HFFc6 (cell line): ENCODE measurements at regions not wholly inside any gene's neighbourhood (a gene's known extent, or its start where the extent isn't known, plus 50 kb on each side); places are given as distances from the start of the nearest gene placed in this dataset.
A peak's percentile ranks its signal among the peaks of the same experiment; 100 is the strongest.

Source experiments
- DNase-seq: peaks from one replicate; pipeline ENCODE4 v3.0.0-alpha.2; 2018
- H3K27ac Mint-ChIP-seq: 2 replicates; pipeline ENCODE4 v1.8.0; 2020; ENCODE audit warnings: mild to moderate bottlenecking, mixed read lengths
- H3K27me3 Mint-ChIP-seq: 2 replicates; pipeline ENCODE4 v1.8.0; 2021; ENCODE audit warnings: mild to moderate bottlenecking, moderate library complexity, mixed read lengths; ENCODE audit not compliant: insufficient read depth
- H3K36me3 Mint-ChIP-seq: 2 replicates; pipeline ENCODE4 v1.8.0; 2021; ENCODE audit warnings: low read depth, mixed read lengths
- H3K4me1 Mint-ChIP-seq: 2 replicates; pipeline ENCODE4 v1.8.0; 2020; ENCODE audit warnings: low read depth, mixed read lengths
- H3K4me3 Mint-ChIP-seq: 2 replicates; pipeline ENCODE4 v1.8.0; 2020; ENCODE audit warnings: mild to moderate bottlenecking, moderate library complexity, mixed read lengths
- H3K9me3 Mint-ChIP-seq: 2 replicates; pipeline ENCODE4 v1.8.0; 2020; ENCODE audit warnings: mild to moderate bottlenecking, mixed read lengths
- CTCF ChIP-seq: fragments of 200-600 bp; sonication (generic); IDR thresholded peaks from 2 replicates; pipeline ENCODE4 v1.5.0; 2021; ENCODE audit warnings: antibody characterized with exemption, mild to moderate bottlenecking

GRCh38 chr10:108307250-108307924, 1142.9 kb upstream of the SORCS1 start:
- H3K27ac Mint-ChIP-seq, result no peak overlapping the region
- no peaks in the 10 kb centered on the region for H3K36me3 Mint-ChIP-seq
- H3K4me1 Mint-ChIP-seq, result peaks cover 5% of the 10 kb centered on the region; the same call in 1 of the 2 replicates
- H3K4me3 Mint-ChIP-seq, result no peak overlapping the region
- TF ChIP-seq CTCF, result no peak
- H3K27me3 Mint-ChIP-seq, result no peaks in the 10 kb centered on the region
- H3K9me3 Mint-ChIP-seq, result peaks cover 4% of the 10 kb centered on the region; the same call in 1 of the 2 replicates
- no peak for DNase-seq

GRCh38 chr10:108303149-108303548, 1138.6 kb upstream of the SORCS1 start:
- DNase-seq, result peak; percentile 1
- Mint-ChIP-seq H3K9me3 (peaks cover 11% of the 10 kb centered on the region; the same call in 1 of the 2 replicates), H3K4me3 (no peak overlapping the region), H3K36me3 (peaks cover 6% of the 10 kb centered on the region; the same call in 1 of the 2 replicates), H3K27ac (no peak overlapping the region), H3K27me3 (no peaks in the 10 kb centered on the region), H3K4me1 (peaks cover 5% of the 10 kb centered on the region; the same call in 1 of the 2 replicates)
- no peak for TF ChIP-seq CTCF

GRCh38 chr10:108301002-108301401, 1136.5 kb upstream of the SORCS1 start:
- H3K36me3 Mint-ChIP-seq, result peaks cover 6% of the 10 kb centered on the region; the same call in 1 of the 2 replicates
- H3K9me3 Mint-ChIP-seq, result peaks cover 15% of the 10 kb centered on the region; the same call in 1 of the 2 replicates
- H3K4me1 Mint-ChIP-seq, result peaks cover 5% of the 10 kb centered on the region; the same call in 1 of the 2 replicates
- no peak for DNase-seq
- no peak for TF ChIP-seq CTCF
- no peaks in the 10 kb centered on the region for H3K27me3 Mint-ChIP-seq
- no peak overlapping the region for H3K27ac Mint-ChIP-seq
- H3K4me3 Mint-ChIP-seq, result no peak overlapping the region

GRCh38 chr10:108290823-108291222, 1126.3 kb upstream of the SORCS1 start:
- Mint-ChIP-seq H3K4me3 (no peak overlapping the region), H3K4me1 (no peaks in the 10 kb centered on the region), H3K27me3 (no peaks in the 10 kb centered on the region), H3K9me3 (peaks cover 20% of the 10 kb centered on the region), H3K36me3 (0 out of 2 replicates have a peak, but pooled peaks cover 5% of the 10 kb centered on the region), H3K27ac (no peak overlapping the region)
- DNase-seq, result no peak
- no peak for TF ChIP-seq CTCF

- DNase-seq, result no peak
- peaks cover 18% of the 10 kb centered on the region; the same call in 1 of the 2 replicates for H3K9me3 Mint-ChIP-seq
- TF ChIP-seq CTCF, result no peak
Observed at GRCh38 chr10:108275895-108276685, 1111.6 kb upstream of the SORCS1 start.

More at GRCh38 chr10:108275895-108276685, 1111.6 kb upstream of the SORCS1 start:
- Mint-ChIP-seq H3K4me1 (no peaks in the 10 kb centered on the region), H3K36me3 (no peaks in the 10 kb centered on the region), H3K27me3 (peaks cover 2% of the 10 kb centered on the region; the same call in 1 of the 2 replicates), H3K4me3 (no peak overlapping the region), H3K27ac (no peak overlapping the region)
